ENCODE measurements at regions not wholly inside any gene's neighbourhood (a gene's known extent, or its start where the extent isn't known, plus 50 kb on each side); places are given as distances from the start of the nearest gene placed in this dataset.

- DNase-seq (ENCODE audit: low read depth), result no peak
Measured at GRCh38 chr6:102402635-102403329, 1009.3 kb downstream of the GRIK2 start.

GRCh38 chr6:102398788-102399390 lies 1005.4 kb downstream of the GRIK2 start:
- DNase-seq (ENCODE audit: low read depth), result no peak

- DNase-seq (ENCODE audit: low read depth), result no peak
Measured at GRCh38 chr6:102390541-102390940, 997.0 kb downstream of the GRIK2 start.

- DNase-seq (ENCODE audit: low read depth), result no peak
Measured at GRCh38 chr6:102389994-102390393, 996.5 kb downstream of the GRIK2 start.

- DNase-seq (ENCODE audit: low read depth), result no peak
Measured at GRCh38 chr6:102387326-102388033, 994.0 kb downstream of the GRIK2 start.

- DNase-seq (ENCODE audit: low read depth), result no peak
Measured at GRCh38 chr6:102381203-102381602, 987.7 kb downstream of the GRIK2 start.

GRCh38 chr6:102356170-102356569 lies 962.7 kb downstream of the GRIK2 start:
- no peak for DNase-seq (ENCODE audit: low read depth)

- no peak for DNase-seq (ENCODE audit: low read depth)
Measured at GRCh38 chr6:102355578-102355977, 962.1 kb downstream of the GRIK2 start.

GRCh38 chr6:102352552-102352951 lies 959.0 kb downstream of the GRIK2 start:
- DNase-seq (ENCODE audit: low read depth), result no peak

- DNase-seq (ENCODE audit: low read depth), result no peak
Measured at GRCh38 chr6:102344769-102345168, 951.3 kb downstream of the GRIK2 start.

- DNase-seq (ENCODE audit: low read depth), result no peak
Measured at GRCh38 chr6:102340311-102340710, 946.8 kb downstream of the GRIK2 start.

GRCh38 chr6:102333736-102334135 lies 940.2 kb downstream of the GRIK2 start:
- no peak for DNase-seq (ENCODE audit: low read depth)

- no peak for DNase-seq (ENCODE audit: low read depth)
Measured at GRCh38 chr6:102327697-102328225, 934.3 kb downstream of the GRIK2 start.

- no peak for DNase-seq (ENCODE audit: low read depth)
Measured at GRCh38 chr6:102313699-102314098, 920.2 kb downstream of the GRIK2 start.

- no peak for DNase-seq (ENCODE audit: low read depth)
Measured at GRCh38 chr6:102309700-102310099, 916.2 kb downstream of the GRIK2 start.

- DNase-seq (ENCODE audit: low read depth), result no peak
Measured at GRCh38 chr6:102300350-102300749, 906.8 kb downstream of the GRIK2 start.

- DNase-seq (ENCODE audit: low read depth), result no peak
Measured at GRCh38 chr6:102298051-102298450, 904.5 kb downstream of the GRIK2 start.
